GM03348 (cell line): ENCODE measurements at regions not wholly inside any gene's neighbourhood (a gene's known extent, or its start where the extent isn't known, plus 50 kb on each side); places are given as distances from the start of the nearest gene placed in this dataset.

Source experiments
- DNase-seq: peaks from one replicate; pipeline ENCODE4 v3.0.0; 2012; ENCODE audit warnings: low spot score

DNA sequence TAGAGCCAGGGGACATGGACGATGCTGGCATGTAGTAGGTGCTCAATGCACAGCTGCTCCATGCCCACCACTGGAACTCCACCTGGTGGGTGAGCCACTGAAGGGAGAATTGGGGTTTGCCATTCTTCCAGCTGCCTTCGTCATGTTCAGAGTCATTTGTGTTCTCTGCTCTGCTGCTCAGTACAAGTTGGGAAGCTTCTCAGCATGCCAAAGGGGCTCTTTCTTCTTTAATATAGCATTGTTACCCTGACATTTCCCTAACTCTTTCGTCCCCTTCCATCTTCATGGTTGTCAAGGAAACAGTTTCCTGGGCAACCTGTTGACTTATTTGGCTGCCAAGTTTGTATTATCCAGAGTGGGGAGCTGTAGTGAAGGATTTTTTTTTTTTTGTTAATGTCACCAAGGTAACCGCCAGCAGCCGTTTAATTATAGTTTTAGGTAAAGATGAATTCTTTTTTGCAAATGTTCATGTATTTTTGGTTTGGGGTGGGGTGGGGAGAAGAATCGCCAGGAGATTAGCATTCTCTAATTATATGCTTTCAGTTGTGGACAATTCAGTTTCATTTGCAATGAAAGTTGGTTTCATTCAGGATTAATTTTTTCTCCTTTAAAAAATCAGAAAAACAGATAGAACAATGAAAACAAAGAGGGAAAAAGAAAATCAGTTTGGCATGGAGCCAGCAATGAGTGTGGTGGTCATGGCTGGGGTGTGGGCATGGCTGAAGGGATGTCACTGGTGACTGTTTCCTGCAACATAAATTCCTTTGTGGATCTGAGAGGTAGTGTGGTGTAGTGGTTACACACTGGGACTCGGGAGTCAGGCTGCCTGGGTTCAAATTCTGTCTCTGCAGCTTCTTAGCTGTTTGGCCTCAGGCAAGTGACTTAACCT, 73.0 kb upstream of the KCNG1 start:
- no peak for DNase-seq

DNA sequence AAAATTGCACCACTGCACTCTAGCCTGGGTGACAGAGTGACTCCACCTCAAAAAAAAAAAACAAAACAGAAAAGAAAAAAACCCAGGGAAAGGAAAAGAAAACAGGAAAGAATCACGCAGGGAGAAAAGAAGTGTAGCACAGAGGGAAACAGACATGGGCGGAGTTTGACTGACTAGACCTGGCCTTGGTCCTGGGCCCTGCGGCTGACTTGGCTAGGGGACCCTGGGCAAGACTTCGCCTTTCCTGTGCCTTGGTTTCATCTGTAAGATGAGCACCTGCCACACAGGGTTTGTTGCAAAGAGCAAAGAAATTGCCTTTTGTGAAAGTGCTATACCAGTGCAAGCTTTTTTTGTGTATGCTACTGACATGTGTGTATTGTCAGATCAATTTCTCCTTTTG, 71.3 kb upstream of the KCNG1 start:
- no peak for DNase-seq

DNA sequence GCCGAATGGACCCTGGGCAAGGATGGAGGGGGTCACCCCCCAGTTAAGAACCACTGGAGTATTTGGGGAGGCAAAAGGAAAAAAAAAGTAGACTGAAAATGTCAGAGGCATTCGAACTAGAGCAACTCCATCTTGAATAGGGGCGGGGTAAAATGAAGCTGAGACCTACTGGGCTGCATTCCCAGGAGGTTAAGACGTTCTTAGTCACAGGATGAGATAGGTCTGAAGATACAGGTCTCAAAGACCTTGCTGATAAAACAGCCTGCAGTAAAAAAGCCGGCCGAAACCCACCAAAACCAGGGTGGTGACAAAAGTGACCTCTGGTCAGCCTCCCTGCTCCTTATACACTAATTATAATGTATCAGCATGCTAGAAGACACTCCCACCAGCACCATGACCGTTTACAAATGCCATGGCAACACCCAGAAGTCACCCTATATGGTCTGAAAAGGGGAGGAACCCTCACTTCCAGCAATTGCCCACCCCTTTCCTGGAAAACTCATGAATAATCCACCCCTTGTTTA, 70.4 kb upstream of the KCNG1 start:
- DNase-seq, result no peak

DNA sequence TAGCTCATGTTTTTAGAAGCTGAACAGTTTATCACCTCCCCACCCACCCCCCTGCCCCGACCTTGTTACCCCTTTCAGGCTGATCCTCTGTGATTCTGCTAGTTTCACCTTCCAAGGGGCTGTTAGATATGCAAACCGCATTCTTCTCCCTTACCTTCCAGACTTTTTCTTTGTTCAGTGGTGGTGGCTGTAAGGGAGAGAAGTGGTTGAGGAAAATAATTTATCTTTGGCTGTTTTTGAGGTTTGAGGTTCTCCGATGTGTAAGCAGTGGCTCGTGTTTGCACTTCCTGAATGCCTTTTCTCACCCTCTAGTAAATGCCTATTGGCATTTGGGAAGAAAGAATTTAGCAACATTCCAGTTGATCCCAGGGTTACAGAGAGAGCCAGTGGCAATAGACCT, 69.4 kb upstream of the KCNG1 start:
- DNase-seq, result no peak

DNA sequence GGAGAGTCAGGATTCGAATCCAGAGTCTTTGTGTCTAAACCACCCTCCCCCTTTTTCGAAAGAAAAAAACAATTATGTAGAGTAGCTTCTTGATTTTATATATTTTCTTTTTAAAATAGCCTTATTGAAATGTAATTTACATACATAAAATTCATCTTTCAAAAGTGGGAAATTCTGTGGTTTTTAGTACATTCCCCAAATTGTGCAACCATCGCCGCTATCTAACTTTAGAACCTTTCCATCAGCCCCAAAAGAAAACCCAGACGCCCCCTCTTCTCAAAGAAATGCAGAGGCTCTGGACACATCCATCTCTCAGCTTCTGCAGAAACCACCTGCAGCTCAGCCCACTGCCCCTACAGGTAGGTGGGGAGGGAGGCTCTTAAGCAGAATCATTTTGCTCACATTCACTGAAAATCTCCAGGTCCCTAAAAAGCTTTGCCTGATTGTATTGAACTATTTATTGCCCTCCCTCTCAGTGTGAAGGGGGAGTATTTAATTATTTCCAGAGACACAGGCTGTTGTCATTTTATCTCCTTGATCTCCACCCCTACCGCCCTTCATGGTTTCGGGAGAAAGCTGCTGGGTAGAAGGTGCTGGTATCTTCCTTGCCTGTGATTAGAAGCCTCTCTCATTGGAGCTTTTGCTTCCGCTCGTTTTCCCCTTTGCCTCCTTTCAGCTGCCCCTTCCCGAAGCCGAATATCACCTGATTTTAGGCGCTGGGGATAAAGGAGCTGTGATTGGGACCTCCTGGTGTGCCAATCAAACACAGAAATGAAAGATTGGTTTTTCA, 68.7 kb upstream of the KCNG1 start:
- DNase-seq, result no peak

DNA sequence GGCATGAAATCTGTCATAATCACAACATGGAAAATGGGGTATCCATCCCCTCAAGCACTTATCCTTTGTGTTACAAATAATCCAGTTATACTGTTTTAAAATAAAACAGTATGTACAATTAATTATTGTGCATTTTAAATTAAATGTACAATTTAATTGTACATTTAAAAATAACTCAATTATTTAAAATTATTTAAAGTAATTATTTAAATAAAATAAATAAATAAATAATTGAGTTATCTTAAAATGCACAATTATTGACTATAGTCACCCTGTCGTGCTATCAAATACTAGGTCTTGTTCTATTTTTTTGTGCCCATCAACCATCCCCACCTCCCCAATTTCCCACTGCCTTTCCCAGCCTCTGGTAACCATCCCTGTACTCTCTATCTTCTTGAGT, 66.9 kb upstream of the KCNG1 start:
- DNase-seq, result no peak

DNA sequence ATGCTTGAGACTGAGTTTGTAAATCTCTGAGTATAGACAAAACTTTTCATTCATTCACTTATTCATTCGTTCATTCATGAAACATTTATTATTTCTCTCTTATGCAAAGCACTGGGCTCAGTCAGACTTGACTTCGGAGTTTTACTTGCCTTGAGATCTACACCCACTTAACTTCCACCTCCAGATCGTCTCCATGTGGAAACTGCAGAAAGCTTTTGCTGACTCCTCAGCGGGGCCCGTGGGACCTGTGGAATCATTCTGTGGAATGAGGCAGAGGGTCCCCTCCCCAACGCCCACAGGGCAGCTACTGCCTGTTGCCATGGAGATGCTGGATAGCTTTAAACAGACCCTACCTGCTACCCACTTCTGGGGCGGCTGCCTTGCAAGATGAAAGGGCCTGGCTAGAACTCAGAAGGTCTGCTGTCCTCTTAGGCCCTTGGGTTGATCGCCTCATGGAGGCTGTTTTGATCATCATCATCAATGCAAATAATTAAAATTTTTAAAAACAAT, 66.4 kb upstream of the KCNG1 start:
- DNase-seq, result no peak

DNA sequence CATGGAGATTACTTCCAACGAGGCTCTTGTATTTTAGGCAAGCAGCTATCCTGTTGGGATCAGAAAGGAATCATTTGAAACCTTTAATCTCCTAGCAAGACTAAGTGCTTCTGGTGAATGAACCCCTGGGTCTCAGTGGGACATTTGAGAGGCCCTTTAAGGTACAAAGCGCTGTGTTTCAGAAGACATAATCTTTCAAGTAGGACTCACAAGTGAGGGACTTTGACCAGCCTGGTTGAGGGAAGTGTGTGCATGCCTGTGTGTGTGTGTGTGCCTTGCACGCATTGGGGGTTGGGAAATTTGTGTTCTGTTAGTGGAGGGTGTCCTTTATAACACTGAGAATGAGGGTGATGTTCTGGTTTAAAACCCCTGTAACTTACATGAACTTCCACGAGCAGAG, 64.4 kb upstream of the KCNG1 start:
- DNase-seq, result no peak

DNA sequence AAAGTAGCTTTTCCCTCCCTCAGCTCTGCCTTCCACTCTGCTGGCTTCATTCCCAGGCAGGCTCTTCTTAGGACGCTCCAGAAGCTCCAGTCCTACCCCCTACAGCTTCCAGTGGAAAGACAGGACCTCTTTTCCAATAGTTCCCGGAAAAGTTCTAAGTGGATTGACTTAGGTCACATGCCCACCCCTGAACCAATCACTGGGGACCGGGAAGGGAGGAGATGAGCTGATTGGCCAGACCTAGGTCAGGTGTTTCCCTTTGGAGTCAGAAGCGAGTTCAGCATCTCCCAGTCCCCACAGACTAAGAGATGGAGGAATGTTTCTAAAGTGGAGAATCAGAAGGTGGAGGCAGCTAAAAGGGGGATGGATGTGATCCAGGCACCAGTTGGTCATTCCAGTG, 62.9 kb upstream of the KCNG1 start:
- no peak for DNase-seq

DNA sequence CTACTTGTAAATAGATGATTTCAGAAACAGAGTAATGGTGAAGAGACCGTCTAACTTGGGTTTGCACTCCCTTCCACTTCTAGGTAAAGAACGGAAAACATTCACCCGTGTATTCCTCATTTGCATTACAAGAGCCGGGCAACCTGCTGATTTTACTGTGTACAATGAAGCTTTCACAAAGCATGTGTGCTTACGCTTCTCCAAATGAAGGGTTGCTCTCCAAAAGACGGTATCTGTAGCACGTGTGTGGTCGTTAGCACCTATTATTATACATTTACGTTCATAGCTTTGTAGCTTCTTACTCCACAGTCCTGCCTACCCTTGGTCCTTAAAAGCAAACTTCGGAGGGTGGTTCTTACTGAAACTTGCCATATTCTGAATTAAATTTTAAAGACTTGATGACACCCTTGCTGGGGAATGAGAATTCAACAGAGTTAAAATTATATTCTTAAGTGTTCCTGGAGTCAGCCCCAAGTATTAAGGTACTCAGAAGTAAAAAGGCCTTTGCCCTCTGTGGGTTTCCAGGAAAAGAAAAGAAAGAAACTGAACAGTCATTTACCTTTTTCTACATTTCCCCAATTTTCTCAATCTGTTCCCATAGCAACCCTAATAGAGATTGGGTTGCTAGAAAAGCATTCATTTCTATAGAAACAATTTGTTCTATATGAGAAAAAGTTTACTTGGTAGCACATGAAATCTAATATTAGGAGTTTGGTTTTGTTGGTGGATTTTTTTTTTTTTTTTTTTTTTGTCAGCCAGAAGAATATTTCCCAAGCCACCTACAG, 61.9 kb upstream of the KCNG1 start:
- DNase-seq, result no peak

DNA sequence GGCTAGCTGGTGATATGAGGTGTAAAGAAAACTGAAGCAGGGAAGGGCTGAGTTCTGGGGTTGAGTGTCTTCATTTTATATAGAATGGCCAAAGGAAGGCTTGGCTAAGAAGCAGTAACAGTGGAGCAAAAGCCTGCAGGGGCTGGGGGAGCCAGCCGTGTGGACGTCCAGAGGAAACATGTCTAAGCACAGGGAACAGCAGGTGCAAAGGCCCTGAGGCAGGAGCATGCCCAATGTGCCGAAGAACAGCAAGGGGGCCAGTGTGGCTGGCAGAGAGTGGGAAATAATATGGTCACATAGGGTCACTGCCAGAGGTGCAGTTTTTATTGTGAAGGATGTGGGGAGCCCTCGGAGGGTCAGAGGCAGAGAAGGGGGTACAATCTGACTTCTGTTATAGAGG, 60.5 kb upstream of the KCNG1 start:
- no peak for DNase-seq

DNA sequence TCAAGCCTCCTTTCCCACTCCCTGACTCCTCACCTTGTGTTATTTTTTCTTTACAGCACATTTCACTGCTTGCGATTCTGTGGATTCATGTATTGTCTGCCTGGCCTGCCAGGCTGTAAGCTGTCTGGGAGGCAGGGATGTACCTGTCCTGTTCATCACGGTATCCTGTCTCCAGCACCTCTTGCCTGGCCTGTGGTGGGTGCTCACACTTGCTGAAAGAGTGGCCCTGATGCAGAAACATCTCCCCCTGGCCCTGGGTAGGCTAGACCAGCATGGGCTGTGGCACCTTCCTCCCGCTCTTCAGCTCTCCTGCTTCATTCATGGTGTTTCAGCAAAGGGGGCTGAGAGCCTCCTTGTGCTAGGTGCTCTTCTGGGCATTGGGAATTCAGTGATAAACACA, 60.1 kb upstream of the KCNG1 start:
- no peak for DNase-seq

DNA sequence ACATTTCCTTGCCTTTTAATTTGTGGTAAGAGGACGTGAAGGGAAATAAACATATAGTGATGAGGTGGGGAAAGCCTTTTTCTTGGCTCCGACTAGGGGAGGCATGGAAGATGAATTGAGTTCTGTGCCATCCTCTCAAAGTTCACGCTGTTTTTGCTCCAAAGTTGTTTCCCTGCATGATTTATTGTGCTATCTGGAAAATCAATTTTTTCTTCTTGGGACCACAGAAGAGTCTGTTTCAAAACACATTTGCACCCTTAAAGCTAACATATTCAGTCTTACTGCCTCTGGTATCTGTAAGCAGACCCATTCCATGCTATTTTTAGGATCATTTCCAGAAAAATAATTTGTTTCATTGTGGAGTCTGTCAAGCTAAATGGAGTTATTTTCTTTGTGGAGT, 57.6 kb upstream of the KCNG1 start:
- DNase-seq, result no peak

DNA sequence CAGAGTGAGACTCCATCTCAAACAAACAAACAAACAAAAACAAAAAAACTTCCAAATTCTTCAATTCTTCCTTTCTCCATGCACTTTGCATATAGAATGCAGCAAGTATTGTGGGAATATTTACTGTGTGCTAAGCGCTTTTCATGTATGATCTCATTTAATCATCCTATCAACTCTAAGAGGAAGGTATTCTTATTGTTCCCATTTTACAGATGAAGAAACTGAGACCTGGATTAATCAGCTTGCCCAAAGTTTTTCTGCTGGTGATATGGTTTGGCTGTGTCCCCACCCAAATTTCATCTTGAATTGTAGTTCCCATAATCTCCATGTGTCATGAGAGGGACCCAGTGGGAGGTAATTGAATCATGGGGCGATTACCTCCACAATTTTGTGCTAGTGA, 56.6 kb upstream of the KCNG1 start:
- DNase-seq, result no peak

DNA sequence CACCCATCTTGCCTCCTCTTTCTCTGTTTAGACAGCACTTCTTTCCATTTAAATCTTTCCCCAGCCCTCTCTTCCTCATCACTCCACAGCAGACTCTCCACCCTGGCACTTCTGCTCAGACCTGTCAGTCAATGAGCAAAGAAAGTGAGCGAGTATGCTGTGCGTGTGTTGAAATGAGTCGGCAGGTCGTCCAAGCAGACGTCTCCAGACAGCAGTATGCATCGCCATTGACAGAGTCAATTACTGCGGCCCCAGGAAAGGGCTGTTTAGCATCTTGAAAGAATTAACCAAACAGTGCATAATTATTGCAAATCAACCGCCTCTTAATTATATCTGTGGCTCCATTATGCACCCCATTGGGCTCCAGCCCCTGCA, 54.8 kb upstream of the KCNG1 start:
- DNase-seq, result no peak

DNA sequence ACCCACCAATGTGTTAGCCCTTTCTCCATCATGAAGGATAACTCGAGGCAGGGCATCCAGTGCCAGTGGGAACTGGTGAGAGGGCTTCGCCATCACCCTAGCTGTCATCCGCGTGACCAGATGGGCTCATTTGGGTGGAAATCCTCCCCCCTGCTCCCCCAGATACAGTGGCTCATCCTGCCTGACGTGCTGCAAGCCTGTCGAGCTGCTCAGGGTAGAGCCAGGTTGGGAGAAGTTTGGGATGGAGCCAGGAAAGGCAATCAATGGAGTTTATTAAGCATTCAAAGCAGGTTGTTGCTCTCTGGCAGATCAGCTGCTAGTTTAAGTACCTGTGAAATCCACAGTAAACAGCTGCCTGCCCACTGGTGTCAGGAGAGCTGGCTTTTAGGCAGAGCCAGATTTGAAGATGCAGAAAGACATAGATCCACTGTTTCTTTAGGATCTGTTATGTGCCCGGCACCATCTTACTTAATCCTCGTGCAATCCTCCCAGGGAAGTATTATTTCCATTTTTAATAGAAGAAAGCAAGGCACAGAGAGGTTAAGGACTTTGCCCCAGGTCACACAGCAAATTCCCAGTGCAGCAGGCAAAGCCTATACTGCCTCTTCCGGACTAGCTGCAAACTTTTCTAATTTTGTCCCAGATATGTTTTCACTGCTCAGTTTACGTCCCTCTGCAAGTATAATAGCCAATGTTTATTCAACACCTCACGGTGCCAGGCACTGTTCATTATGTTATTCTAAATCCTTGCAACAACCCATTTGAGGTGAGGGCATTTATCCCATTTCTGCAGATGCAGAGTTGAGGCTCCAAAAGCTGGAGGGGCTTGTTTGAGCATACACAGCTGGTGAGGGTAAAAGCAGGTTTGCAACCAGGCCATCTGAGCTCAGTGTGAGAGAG, 54.1 kb upstream of the KCNG1 start:
- DNase-seq, result no peak

DNA sequence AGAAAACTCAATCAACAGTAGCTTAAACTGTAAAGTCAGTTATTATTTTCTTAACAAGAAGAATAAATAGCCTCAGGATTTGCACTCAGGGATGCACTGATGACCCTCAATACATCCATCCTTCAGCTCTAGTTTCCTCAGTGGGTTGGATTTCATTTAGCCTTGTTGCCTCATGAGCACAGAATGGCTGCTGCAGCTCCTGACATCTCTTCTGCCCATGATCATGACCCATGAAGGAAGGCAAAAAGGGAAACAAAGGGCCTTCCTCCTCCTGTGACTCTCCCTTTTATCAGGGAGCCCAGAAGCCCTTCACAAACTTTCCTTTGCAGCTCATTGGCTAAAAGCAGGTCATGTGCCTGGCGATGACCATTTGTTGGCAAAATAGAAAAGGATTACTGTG, 51.2 kb upstream of the KCNG1 start:
- DNase-seq, result no peak
